ENCODE measurements at regions not wholly inside any gene's neighbourhood (a gene's known extent, or its start where the extent isn't known, plus 50 kb on each side); places are given as distances from the start of the nearest gene placed in this dataset.
A peak's percentile ranks its signal among the peaks of the same experiment; 100 is the strongest.

- no peak for DNase-seq
Observed at GRCh38 chr12:84362552-84362897, 550.1 kb downstream of the SLC6A15 start.

GRCh38 chr12:84361651-84362551, 550.7 kb downstream of the SLC6A15 start:
- no peak for DNase-seq

GRCh38 chr12:84357314-84357713, 555.3 kb downstream of the SLC6A15 start:
- DNase-seq: no peak

GRCh38 chr12:84356224-84356623, 556.4 kb downstream of the SLC6A15 start:
- no peak for DNase-seq

- no peak for DNase-seq
Observed at GRCh38 chr12:84355561-84355960, 557.0 kb downstream of the SLC6A15 start.

GRCh38 chr12:84348582-84348981, 564.0 kb downstream of the SLC6A15 start:
- DNase-seq: no peak

- no peak for DNase-seq
Observed at GRCh38 chr12:84341467-84342193, 571.0 kb downstream of the SLC6A15 start.

GRCh38 chr12:84336231-84336630, 576.4 kb downstream of the SLC6A15 start:
- DNase-seq: no peak

- DNase-seq: peak; percentile 19
Observed at GRCh38 chr12:84329938-84330337, 582.7 kb downstream of the SLC6A15 start.

GRCh38 chr12:84315926-84316325, 596.7 kb downstream of the SLC6A15 start:
- no peak for DNase-seq

- DNase-seq: no peak
Observed at GRCh38 chr12:84313323-84313675, 599.3 kb downstream of the SLC6A15 start.

- DNase-seq: no peak
Observed at GRCh38 chr12:84308211-84308610, 604.4 kb downstream of the SLC6A15 start.

- DNase-seq: no peak
Observed at GRCh38 chr12:84305144-84305543, 607.5 kb downstream of the SLC6A15 start.

GRCh38 chr12:84294246-84294645, 618.4 kb downstream of the SLC6A15 start:
- no peak for DNase-seq

- DNase-seq: no peak
Observed at GRCh38 chr12:84290168-84290567, 622.4 kb downstream of the SLC6A15 start.

GRCh38 chr12:84277986-84278385, 634.6 kb downstream of the SLC6A15 start:
- DNase-seq: no peak

GRCh38 chr12:84276215-84276614, 636.4 kb downstream of the SLC6A15 start:
- DNase-seq: no peak

GRCh38 chr12:84272324-84272723, 640.3 kb downstream of the SLC6A15 start:
- no peak for DNase-seq

GRCh38 chr12:84270470-84271140, 642.0 kb downstream of the SLC6A15 start:
- DNase-seq: no peak

- no peak for DNase-seq
Observed at GRCh38 chr12:84247931-84248330, 664.7 kb downstream of the SLC6A15 start.

- no peak for DNase-seq
Observed at GRCh38 chr12:84243686-84244085, 668.9 kb downstream of the SLC6A15 start.

GRCh38 chr12:84222841-84223240, 689.8 kb downstream of the SLC6A15 start:
- no peak for DNase-seq

- no peak for DNase-seq
Observed at GRCh38 chr12:84218406-84218805, 694.2 kb downstream of the SLC6A15 start.

GRCh38 chr12:84201976-84202375, 710.6 kb downstream of the SLC6A15 start:
- DNase-seq: no peak

Data from DMS153 (cell line).